Ishikawa (cell line): ENCODE measurements at regions not wholly inside any gene's neighbourhood (a gene's known extent, or its start where the extent isn't known, plus 50 kb on each side); places are given as distances from the start of the nearest gene placed in this dataset.

Experiments
- CEBPB ChIP-seq: IDR thresholded peaks from 2 replicates; pipeline ENCODE4 v1.6.1; 2012
- CREB1 ChIP-seq: IDR thresholded peaks from 2 replicates; pipeline ENCODE4 v1.6.1; 2012; ENCODE audit warnings: low read depth
- EGR1 ChIP-seq: IDR thresholded peaks from 2 replicates; pipeline ENCODE4 v1.6.1; 2012
- EP300 ChIP-seq: IDR thresholded peaks from 2 replicates; pipeline ENCODE4 v1.6.1; 2012; ENCODE audit warnings: borderline replicate concordance
- FOXM1 ChIP-seq: IDR thresholded peaks from 2 replicates; pipeline ENCODE4 v1.6.1; 2012; ENCODE audit warnings: low read depth, borderline replicate concordance
- NFIC ChIP-seq: IDR thresholded peaks from 2 replicates; pipeline ENCODE4 v1.6.1; 2012
- RAD21 ChIP-seq: IDR thresholded peaks from 2 replicates; pipeline ENCODE4 v1.6.1; 2012; ENCODE audit warnings: low read depth
- TAF1 ChIP-seq: IDR thresholded peaks from 2 replicates; pipeline ENCODE4 v1.6.1; 2012; ENCODE audit warnings: low read depth, mild to moderate bottlenecking
- TCF12 ChIP-seq: IDR thresholded peaks from 2 replicates; pipeline ENCODE4 v1.6.1; 2012; ENCODE audit warnings: low read depth
- TEAD4 ChIP-seq: IDR thresholded peaks from 2 replicates; pipeline ENCODE4 v1.6.1; 2012
- YY1 ChIP-seq: IDR thresholded peaks from 2 replicates; pipeline ENCODE4 v1.6.1; 2012; ENCODE audit warnings: low read depth
- ZBTB7A ChIP-seq: IDR thresholded peaks from 2 replicates; pipeline ENCODE4 v1.6.1; 2012; ENCODE audit warnings: low read depth
- TF ChIP-seq, protein P1 (sequence below): IDR thresholded peaks from 2 replicates; pipeline ENCODE4 v1.6.1; 2012; ENCODE audit warnings: low read depth, mild to moderate bottlenecking
- TF ChIP-seq, protein P2 (sequence below): IDR thresholded peaks from 2 replicates; pipeline ENCODE4 v1.6.1; 2012
- TF ChIP-seq, protein P3 (sequence below): IDR thresholded peaks from 2 replicates; pipeline ENCODE4 v1.6.1; 2012

DNA sequence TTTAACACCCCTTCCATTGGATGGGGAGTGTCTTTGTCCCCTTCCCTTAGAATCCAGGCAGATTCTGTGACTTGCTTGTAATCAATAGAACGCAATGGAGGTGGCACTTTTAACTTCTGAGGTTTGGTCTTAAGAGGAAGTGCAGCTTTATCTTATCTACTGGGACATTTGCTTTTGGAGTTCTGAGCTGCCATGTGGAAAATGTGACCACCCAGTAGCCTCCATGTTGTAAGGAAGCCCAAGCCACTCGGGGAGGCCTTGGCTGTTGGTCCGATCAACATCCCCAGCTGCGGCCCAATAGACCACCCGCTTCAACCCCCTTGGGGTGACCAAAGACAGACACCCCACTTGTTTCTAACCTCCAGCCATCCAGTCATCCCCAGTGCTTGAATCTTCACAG, 86.3 kb upstream of the FAM171A1 start:
- TF ChIP-seq, protein P1, sequence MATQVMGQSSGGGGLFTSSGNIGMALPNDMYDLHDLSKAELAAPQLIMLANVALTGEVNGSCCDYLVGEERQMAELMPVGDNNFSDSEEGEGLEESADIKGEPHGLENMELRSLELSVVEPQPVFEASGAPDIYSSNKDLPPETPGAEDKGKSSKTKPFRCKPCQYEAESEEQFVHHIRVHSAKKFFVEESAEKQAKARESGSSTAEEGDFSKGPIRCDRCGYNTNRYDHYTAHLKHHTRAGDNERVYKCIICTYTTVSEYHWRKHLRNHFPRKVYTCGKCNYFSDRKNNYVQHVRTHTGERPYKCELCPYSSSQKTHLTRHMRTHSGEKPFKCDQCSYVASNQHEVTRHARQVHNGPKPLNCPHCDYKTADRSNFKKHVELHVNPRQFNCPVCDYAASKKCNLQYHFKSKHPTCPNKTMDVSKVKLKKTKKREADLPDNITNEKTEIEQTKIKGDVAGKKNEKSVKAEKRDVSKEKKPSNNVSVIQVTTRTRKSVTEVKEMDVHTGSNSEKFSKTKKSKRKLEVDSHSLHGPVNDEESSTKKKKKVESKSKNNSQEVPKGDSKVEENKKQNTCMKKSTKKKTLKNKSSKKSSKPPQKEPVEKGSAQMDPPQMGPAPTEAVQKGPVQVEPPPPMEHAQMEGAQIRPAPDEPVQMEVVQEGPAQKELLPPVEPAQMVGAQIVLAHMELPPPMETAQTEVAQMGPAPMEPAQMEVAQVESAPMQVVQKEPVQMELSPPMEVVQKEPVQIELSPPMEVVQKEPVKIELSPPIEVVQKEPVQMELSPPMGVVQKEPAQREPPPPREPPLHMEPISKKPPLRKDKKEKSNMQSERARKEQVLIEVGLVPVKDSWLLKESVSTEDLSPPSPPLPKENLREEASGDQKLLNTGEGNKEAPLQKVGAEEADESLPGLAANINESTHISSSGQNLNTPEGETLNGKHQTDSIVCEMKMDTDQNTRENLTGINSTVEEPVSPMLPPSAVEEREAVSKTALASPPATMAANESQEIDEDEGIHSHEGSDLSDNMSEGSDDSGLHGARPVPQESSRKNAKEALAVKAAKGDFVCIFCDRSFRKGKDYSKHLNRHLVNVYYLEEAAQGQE = no peak
- no peak for TF ChIP-seq YY1
- no peak for TF ChIP-seq FOXM1
- TF ChIP-seq EP300 = no peak
- TF ChIP-seq, protein P2, sequence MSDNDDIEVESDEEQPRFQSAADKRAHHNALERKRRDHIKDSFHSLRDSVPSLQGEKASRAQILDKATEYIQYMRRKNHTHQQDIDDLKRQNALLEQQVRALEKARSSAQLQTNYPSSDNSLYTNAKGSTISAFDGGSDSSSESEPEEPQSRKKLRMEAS = no peak
- no peak for TF ChIP-seq CEBPB
- TF ChIP-seq, protein P3, sequence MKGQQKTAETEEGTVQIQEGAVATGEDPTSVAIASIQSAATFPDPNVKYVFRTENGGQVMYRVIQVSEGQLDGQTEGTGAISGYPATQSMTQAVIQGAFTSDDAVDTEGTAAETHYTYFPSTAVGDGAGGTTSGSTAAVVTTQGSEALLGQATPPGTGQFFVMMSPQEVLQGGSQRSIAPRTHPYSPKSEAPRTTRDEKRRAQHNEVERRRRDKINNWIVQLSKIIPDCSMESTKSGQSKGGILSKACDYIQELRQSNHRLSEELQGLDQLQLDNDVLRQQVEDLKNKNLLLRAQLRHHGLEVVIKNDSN = no peak
- TF ChIP-seq TCF12 = no peak
- no peak for TF ChIP-seq NFIC
- no peak for TF ChIP-seq EGR1
- no peak for TF ChIP-seq ZBTB7A
- no peak for TF ChIP-seq TAF1
- TF ChIP-seq CREB1 = no peak
- no peak for TF ChIP-seq RAD21
- no peak for TF ChIP-seq TEAD4

DNA sequence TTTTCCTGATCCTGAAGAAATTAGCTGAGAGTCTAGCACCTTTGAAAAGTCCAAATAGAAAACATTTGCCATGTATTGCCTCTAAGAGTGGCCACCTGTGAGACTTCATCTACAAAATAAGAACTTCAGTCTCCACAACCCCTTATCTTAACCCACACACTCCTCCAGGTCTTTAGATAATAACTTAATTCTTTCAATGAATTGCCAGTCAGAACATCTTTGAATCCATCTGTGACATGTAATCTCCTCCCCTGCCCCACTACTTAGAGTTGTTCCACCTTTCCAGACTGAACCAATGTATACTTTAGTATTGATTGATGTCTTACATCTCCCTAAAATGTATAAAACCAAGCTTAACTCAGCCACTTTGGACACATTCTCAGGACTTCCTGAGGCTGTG, 84.4 kb upstream of the FAM171A1 start:
- no peak for TF ChIP-seq CEBPB
- TF ChIP-seq, protein P1 = no peak
- no peak for TF ChIP-seq CREB1
- TF ChIP-seq, protein P2 = no peak
- no peak for TF ChIP-seq EGR1
- no peak for TF ChIP-seq RAD21
- TF ChIP-seq ZBTB7A = no peak
- no peak for TF ChIP-seq FOXM1
- no peak for TF ChIP-seq YY1
- no peak for TF ChIP-seq NFIC

DNA sequence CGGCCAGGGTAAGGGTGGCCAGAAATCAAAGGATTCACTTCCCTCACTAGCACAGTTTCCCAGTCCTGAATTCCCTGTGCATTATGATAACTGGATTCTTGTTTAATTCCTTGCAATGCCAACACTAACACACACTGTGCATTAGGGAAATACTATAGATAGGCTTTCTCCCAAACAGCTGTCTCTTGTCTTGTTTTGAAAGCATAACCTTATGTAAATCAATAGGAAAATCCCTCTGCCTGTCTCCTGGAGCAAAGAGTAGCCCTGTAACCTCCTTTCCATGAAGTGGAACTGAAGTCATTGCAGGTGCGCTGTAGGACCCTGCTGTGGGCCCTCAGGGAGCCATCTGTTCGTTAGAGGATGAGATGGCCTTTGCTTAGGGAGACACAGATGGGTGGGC, 82.8 kb upstream of the FAM171A1 start:
- no peak for TF ChIP-seq TEAD4
- no peak for TF ChIP-seq CREB1
- TF ChIP-seq TAF1 = no peak
- TF ChIP-seq YY1 = no peak
- TF ChIP-seq RAD21 = no peak
- TF ChIP-seq, protein P3 = no peak
- no peak for TF ChIP-seq NFIC
- TF ChIP-seq, protein P2 = no peak
- no peak for TF ChIP-seq ZBTB7A
- no peak for TF ChIP-seq FOXM1
- no peak for TF ChIP-seq TCF12
- TF ChIP-seq EP300 = no peak
- no peak for TF ChIP-seq EGR1
- TF ChIP-seq, protein P1 = no peak

DNA sequence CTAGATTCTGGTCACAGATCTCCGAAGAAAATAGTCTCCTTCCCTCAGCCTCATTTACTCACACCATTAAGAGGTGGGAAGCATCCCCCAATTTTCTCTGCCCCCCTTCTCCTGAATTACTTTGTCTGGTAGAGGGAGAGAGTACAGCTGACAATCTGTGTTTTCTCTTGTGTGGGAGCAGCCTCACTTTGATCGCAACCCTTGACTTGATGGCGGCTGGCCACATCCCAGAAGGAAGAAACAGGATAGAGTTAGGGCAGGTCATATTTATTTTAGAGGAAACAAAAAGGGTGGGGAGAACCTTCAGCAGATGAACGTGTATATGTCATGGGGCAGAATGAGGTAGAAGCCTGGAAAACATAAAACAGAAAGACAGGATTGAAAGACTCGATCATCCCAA, 82.4 kb upstream of the FAM171A1 start:
- TF ChIP-seq CEBPB (no peak), TCF12 (no peak), YY1 (no peak), TAF1 (no peak), FOXM1 (no peak), NFIC (no peak), EP300 (no peak), CREB1 (no peak), TEAD4 (no peak), EGR1 (no peak), RAD21 (no peak), ZBTB7A (no peak)
- TF ChIP-seq, protein P2 = no peak
- TF ChIP-seq, protein P3 = no peak
- TF ChIP-seq, protein P1 = no peak
